ENCODE measurements at regions not wholly inside any gene's neighbourhood (a gene's known extent, or its start where the extent isn't known, plus 50 kb on each side); places are given as distances from the start of the nearest gene placed in this dataset.

DNA sequence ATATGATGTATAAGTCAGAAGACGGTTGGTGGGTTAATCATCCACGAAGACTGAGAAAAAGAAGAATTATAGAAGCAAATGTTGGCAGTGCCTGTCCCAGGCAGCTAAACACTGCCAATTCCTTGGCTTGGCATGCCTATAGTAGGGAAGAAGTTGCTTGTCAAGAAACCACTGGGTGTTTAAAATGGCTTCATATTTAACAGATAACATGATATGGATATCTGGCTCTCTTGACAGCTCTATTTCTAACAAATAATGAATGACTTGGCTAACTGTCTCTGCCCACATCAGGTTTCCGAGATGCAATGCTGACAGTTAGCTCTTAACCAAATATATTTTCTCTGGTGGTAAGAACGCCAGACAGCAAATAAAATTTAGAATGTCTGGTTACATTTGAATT lies 341.7 kb upstream of the KCNMB2 start:
- TF ChIP-seq CTCF (IDR thresholded peaks at IDR 0.05): no peak

DNA sequence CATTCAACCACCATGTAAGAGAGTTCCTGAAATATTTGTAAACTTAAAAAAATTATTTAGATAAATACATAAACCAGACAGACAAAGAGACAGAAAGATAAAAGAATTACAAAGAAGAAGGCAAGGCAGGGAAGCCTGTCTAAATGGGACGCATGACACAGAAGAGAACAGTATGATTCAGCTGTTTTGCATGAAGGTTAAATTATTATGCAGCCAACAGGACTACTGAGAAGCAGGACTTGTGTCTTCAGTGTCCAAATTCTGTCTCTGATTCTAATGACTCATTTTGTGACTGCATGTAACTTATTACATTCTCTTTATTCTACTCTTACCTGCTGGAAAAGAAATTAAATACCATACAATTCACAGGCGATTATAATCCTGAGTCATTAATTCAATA lies 340.4 kb upstream of the KCNMB2 start:
- no peak for TF ChIP-seq CTCF (IDR thresholded peaks at IDR 0.05)

- TF ChIP-seq CTCF (IDR thresholded peaks at IDR 0.05): no peak
Measured at GRCh38 chr3:178198329-178198728, 337.9 kb upstream of the KCNMB2 start.

- TF ChIP-seq CTCF (IDR thresholded peaks at IDR 0.05): no peak
Measured at GRCh38 chr3:178200316-178200715, 335.9 kb upstream of the KCNMB2 start.

DNA sequence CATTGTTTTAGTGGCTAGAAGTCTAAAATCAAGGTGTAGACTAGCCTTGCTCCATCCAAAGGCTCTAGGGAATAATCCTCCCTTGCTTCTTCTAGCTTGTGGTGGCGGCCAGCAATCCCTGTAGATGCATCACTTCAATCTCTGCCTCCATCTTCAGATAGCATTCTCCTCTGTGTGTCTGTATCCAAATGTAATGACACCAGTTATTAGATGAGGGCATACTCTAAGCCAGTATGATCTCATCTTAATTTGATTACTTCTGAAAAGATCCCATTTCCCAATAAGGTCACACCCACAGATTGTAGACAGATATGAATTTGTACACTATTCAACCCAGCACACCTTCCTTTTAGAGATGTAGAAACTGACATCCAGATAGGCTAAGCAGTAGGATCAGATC lies 334.5 kb upstream of the KCNMB2 start:
- TF ChIP-seq CTCF (IDR thresholded peaks at IDR 0.05): no peak

GRCh38 chr3:178202194-178202593 lies 334.0 kb upstream of the KCNMB2 start:
- no peak for TF ChIP-seq CTCF (IDR thresholded peaks at IDR 0.05)

DNA sequence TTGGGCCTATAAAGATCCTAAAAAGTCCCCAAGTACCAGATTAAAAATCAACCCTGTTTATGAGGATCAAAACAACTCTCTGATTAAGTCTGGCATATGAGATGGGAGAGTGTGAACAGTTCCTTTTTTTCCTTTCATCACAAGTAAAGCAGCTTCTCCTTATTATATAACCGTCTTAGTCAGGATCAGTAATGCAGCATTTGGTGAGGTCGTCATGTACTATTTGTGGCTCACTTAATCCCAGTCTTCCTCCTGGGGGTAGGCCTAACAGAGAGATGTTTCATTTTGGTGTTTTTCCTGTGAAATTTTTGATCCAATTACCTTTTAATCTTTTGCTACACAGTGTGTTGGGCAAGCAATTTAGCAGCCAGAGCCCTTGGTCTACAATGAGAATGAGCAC lies 333.1 kb upstream of the KCNMB2 start:
- TF ChIP-seq CTCF (IDR thresholded peaks at IDR 0.05): no peak

GRCh38 chr3:178203650-178204049 lies 332.6 kb upstream of the KCNMB2 start:
- no peak for TF ChIP-seq CTCF (IDR thresholded peaks at IDR 0.05)

All from LNCAP (cell line).